Epidermal melanocyte (primary cell): ENCODE measurements at regions not wholly inside any gene's neighbourhood (a gene's known extent, or its start where the extent isn't known, plus 50 kb on each side); places are given as distances from the start of the nearest gene placed in this dataset.
A peak's percentile ranks its signal among the peaks of the same experiment; 100 is the strongest.
"Not testable (repeated sequence)": the region's sequence is repeated elsewhere in the genome, so short reads cannot be mapped to it uniquely, and the experiment has no call there.

Source experiments
- DNase-seq: peaks from one replicate; pipeline ENCODE4 v3.0.0; 2011; ENCODE audit warnings: low spot score; ENCODE audit not compliant: insufficient read length

DNA sequence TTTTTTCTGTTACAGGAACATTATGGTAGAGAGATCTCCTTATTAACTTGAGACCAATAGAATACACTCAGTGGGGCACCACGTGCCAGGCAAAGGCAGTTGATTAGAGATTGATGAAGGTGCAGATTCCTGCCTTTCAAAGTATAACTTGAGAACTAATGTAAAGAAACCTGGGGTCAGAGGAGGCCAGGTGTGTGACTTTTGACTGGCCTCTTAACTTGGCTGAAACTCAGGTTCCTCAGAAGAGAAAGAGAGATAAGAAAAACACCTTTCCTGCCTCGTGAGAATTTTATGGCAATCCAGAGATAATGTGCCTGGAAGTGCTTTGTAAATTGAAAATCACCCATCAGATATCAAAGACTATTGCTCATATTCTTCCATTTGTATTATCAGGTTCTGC is 110.7 kb upstream of the GZMB start:
- DNase-seq, result no peak

DNA sequence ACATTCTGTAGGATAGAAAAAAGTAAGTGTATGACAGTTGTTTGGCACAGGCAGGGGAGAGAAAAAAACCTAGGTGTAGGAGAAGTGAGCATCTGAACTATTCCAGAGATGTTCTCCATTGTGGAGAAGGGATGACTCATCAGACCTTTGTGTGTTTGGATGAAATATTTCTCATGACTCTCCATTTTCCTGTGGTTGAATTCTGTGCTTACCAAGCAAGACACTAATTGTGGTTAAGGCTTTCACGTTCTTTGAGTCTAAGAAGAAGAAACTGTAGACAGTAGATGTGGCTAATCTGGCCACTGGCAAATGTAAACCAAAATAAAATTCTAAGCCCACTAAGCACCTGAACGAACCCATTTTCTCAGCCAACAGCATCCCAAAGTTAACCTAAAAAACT is 107.9 kb upstream of the GZMB start:
- no peak for DNase-seq

DNA sequence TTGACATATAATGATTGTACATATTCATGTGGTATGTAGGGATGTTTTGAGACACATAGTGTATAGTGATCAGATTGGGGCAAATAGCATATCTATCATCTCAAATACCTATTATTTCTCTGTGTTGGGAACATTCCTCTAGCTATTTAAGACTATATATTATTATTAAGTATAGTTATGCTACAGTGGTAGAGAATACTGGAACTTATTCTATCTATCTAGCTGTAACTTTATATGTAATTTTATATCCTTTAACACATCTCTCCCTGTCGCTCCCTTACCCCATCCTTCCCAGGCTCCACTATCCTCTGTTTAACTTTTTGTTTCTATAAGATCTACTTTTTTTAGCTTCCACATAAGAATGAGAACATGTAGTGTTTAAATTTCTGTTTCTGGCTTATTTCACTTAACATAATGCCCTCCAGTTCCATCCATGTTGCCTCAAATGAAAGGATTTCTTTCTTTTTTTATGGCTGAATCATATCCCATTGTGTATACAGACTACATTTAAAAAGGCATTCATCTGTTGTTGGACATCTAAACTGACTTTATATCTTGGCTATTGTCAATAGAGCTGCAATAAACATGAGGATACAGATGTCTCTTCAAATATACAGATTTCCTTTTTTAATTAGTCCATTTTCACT is 102.1 kb upstream of the GZMB start:
- DNase-seq, result no peak

DNA sequence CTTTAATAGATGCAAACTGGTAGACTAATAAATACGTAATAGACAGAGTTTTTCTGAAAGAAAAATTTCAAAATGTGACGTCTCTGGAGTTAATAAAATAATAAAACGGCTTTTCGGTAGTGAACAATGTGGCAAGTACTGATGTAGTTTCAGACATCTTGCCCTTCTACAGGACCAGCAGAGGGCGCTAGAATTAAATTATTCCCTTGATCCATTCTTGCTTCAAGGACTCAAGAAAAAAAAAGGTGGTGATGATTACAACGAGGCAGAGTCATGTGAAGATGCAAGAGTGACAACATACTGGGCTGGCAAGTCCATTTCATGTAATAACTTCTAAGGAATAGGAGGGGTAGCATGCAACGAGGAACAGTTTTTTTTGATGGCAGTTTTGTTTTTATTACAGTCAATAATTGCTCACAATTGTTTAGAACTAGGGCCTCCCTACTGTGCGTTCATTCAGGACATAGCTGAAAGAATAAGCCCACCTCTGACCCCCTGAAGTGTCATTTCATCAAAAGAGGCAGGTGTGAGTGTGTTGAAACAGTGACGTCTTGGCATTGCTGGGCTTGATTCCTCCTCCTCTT is 101.0 kb upstream of the GZMB start:
- DNase-seq, result peak; percentile 37

DNA sequence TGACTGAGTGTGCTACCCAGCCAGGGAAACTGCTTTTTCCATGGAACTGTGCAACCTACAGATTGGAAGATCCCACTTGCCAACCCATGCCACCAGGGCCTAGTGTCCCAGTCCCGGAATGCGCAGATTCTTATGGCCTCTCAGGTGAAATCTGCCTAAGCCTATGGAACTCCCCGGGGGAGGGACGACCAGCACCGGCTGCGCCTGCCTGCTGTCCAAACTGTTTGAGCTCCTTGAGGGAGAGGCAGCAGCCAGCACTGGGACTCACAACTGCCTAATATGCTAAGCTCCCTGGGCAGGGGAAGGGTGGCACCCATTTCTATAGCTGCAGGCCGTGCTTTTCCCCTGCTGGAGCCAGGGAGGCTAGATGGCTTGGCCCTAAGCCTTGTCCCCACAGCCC is 92.5 kb upstream of the GZMB start:
- no peak for DNase-seq

DNA sequence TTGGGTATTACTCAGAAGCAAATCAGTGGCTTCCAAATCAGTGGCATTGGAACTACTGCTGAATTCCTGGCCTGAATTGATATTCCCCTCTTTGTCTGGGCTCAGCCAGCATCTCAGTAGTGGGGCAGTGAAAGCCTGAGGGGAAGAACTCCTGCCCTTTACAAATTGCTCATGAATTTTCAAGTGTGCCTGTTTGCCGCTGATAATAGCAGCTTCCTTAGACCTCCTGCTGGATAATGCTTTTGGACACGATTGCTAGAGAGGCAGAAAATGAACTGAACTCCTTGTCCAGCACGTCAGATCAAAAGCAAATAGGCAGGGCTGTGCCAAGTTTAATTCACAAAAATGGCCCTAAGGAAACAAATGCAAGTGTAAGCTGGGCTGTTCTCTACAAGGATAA is 91.3 kb upstream of the GZMB start:
- no peak for DNase-seq

DNA sequence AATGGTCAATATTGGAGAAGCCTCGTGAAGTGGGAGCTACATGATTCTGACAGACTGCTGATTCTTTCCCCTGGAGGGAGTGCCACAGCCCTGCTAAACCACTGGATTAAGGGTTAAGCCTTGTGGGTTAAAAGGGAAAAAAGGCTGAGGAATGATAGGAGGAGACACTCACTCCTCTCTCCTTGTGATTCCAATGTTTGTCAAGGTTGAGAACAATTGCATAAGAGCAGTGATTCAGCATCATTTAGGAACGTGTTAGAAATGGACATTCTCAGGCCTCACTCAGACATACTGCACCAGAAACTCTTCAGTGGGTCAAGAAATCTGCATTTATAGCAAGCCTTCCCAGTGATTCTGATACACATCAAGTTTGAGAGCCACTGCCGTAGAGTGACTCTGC is 87.8 kb upstream of the GZMB start:
- no peak for DNase-seq

DNA sequence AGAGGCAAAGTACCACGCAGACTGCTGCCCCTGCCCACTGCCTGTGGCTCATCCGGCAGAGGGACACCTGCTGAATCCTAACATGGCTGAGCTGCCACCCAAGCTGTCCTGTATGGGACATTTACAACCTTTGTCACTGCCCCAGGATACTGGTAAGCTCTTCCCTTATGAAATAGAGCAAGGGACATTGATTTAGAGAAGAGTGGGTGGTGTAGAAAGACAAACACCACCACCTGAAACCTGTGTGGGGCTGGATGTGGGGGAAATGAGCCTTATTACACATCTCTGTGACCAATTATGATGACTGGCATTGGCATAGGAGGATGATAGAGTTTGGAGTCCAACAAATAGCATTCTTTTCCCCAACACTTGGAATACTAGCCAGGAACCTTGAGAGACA is 81.2 kb upstream of the GZMB start:
- no peak for DNase-seq

DNA sequence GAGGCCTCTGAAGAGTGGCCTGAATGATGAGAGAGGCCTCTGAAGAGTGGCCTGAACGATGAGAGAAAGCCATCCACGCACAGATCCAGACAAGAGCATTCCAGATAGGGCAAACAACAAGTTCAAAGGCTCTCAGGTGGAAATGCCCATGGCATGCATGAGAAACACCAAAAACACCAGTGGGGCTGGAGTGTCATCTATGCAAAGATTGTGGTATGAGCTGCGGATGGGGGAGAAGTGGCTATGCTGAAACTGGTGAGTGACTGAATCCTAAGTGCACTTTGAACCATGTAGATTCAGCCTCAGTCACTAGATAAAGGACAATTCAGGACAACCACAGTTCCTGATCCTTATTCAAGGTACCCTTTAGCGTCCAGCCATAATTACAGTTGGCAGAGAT is 79.4 kb upstream of the GZMB start:
- DNase-seq, result no peak

DNA sequence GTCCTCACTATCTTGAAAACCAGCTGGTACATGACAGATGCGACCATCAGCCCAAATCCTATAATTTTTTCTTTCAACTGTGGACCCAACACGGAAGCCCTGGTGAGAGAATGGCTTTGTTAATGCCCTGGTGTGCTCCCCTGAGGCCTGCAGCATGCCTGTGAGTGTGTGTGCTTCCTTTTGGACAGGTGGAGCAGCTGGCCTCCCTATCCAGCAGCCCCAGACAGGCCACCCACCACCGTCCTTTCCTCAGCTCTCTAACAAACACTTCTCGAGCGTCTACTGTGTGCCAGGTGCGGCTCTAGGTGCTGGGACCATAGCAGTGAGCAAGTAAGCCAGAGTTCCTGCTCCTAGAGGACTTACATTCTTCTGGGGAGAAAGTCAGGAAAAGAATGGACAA is 78.9 kb upstream of the GZMB start:
- DNase-seq, result no peak

DNA sequence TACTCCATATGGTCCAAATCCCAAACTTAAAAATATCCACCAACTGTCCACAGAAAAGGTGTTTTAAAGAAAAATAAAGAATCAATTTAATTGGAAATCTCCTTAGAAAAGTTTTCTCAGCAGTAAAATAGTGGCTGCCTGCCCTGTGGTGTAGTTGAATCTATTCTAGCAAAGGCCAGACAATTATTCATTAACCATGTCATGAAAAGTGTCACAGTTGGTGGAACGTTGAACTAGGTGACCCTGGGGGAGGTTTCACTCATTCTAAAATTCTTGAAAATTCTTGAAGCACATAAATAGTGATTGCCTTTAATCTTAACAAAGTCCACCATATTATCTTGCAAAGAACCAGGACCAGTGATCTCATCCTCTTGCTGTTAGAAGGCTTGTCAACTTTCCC is 78.4 kb upstream of the GZMB start:
- DNase-seq, result no peak

DNA sequence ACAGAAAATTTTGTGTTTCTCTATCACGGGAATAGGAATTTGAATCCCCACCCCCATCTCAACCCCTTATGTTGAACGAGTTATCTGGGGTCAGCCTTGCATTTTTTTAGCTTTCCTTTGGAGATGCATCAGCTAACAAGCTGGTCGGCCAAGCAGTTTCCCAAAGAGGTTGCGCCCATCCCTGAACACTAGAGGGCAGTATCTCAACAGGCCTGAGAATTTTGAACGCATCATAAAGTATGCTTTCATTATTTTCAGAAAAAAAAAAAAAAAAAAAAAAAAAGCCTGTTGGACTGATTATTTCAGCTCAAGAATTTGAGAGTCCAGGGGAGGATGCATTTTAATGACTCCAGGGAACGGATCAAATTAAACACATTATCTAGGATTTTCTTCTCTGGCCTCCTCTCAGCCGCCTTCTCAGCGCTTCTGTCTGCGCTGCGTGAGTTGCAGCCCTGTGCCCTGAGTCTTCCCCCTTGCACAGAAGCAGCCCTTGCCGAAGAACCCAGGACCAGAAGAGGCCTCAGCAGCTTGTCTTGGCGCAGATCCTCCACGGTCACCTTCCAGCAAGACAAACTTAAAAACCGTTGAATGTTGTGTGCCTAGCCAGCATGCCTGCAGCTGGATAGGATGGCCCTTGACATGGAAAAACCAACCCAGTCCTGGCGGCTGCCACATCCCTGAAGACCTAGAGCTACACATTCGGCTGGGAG is 76.6 kb upstream of the GZMB start:
- DNase-seq, result peak; percentile 59

DNA sequence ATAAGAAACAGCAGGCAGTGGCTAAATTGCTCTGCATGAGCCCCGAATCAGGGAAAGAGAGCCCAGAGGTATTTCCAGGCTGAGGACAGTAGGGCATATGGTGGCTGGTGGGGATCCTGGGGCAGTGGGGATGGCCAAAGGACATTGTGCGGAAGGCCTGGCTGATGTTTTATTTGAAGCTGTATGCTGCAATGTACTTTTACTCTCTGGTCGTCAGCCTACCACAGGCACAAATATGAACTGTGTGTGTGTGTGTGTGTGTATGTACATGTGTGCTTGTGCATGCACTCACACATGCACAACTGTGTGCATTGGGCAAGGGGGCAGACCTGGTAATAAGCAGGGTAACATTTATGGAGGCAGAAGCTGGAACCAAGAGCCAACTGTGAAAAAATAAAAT is 74.7 kb upstream of the GZMB start:
- DNase-seq, result no peak

DNA sequence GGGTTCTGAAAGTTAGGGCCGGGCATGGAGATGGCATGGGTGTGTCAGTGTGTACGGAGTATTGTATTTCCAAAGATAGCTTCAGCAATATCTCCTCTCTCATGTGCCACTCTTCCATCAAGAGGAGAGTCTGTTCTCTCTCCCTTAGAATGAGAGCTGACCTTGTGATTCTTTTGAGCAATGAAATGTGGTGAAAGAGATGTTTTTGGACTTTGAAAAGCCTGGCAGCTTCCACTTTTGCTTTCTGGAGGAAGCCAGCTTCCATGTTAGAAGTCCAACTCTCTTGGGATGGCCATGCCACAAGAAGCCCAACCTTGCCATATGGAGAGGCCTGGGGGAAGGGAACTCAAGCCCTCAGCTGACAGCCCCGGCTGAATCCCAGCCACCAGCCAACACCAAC is 72.4 kb upstream of the GZMB start:
- no peak for DNase-seq

DNA sequence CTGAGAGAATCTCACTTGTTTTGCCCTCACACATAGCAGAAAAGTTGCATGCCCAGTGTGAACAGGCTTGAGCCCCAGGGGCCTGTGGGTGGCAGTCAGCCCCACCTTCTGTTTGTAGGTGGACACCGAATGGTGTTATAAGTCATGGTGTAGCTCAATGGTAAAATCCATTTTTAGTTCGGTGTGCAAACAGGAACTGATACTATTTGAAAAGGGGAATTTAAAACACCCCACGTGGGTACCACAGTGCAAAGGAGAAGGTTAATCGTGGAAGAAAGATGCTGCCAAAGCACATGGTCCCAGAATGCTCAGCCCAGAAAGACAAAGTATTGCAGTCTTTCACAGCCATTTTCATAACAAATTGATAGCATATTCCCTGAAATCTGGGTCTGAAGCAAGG is 71.8 kb upstream of the GZMB start:
- no peak for DNase-seq

DNA sequence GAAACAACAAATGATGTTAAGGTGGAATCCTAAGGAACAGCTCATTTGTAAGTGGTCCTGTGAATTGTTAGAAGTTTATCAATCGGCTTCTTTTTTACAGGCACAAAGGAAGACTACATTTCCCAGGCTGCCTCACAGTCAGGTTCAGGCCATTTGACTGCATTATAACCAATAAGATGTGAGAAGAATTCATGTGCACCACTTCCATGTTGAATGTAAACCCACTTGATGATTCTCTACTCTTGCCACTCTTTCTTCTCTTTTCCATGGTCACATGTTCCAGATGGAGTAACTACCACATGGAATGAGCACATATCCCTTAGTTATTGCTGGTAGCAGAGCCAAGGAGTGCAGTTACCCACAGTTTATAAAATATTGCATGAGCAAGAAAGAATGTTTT is 67.1 kb upstream of the GZMB start:
- DNase-seq, result no peak

DNA sequence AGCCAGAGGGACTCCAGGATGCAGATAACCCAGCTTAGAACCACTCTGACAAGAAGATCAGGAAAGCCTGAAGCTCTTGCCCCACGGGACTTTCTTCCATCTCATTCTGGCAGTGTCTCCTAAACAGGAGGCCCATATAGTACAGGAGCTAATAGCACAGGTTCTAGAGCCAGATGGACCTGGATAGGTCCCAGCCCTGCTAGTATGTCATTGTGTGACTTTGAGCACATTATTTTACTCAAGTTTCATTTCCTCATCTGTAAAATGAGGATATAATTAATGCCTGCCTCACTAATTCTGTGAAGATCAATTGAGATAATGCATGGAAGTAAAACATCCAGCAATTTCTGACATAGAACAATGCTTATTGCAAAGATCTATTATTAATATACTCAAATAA is 66.5 kb upstream of the GZMB start:
- no peak for DNase-seq

DNA sequence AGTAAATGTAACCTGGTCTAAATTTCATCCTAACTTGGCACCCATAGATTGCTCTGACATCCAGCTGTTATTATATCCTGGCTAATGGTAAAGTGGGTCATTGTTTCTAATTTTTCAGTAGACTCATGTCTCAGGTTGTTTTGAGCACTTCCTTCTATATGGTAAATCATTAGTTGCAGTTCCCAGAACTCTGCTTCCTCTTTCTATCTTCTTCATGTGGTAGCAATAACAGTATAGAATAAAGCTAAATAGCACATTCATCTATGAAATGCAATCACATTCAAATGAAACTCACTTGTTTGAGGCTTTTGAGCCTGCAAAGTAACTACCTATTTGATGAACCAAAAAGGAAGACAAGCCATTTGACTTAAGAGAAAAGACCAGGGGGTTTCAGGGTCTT is 65.1 kb upstream of the GZMB start:
- DNase-seq, result no peak

DNA sequence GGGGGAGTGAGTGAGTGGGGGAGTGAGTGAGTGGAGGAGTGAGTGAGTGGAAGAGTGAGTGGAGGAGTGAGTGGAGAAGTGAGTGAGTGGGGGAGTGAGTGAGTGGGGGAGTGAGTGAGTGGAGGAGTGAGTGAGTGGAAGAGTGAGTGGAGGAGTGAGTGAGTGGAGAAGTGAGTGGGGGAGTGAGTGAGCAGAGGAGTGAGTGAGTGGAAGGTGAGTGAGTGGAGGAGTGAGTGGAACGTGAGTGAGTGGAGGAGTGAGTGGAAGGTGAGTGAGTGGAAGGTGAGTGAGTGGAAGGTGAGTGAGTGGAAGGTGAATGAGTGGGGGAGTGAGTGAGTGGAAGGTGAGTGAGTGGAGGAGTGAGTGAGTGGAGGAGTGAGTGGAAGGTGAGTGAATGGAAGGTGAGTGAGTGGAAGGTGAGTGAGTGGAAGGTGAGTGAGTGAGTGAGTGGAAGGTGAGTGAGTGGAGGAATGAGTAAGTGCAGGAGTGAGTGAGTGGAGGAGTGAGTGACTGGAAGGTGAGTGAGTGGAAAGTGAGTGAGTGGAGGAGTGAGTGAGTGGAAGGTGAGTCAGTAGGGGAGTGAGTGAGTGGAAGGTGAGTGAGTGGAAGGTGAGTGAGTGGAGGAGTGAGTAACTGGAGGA is 62.4 kb upstream of the GZMB start:
- not testable (repeated sequence) for DNase-seq

DNA sequence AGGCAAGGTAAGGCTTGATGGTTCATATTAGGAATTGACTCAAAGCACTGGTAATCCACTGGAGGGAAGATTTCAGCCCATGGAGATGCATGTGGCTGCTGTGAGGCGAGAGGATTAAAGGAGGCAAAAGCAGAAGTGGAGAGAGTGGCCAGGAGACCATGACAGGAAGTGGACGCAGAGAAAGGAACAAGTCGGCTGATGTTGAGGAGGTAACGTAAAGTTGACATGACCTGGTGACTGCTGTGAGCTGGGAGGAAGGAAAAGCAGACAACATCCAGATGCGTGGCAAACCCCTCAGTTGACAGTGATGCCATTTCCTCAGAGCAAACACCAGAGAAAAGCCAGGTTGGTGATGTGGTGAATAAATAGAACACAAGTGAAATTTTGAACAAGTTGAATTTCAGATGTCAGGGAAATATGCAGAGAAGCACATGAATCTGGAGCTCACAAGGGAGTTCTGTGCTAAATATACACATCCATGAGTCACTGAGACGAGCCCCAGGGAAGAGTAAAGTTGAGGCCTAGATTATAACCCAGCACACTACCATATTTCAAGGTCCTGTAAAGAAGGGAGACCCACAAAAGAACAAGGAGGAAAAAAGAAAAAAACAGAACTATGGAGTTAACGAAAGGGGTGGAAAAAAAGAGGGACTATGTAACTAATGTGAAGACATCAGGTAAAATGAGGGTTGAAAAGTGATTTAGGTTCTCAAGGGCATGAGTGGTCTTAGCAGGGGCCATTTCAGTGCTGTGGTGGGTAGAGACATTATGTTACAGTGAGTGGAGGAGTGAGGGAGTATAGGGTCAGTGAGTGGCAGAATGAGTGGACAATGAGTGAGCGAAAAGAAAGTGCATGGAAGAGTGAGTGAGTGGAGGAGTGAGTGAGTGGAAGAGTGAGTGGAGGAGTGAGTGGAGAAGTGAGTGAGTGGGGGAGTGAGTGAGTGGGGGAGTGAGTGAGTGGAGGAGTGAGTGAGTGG is 61.6 kb upstream of the GZMB start:
- no peak for DNase-seq

DNA sequence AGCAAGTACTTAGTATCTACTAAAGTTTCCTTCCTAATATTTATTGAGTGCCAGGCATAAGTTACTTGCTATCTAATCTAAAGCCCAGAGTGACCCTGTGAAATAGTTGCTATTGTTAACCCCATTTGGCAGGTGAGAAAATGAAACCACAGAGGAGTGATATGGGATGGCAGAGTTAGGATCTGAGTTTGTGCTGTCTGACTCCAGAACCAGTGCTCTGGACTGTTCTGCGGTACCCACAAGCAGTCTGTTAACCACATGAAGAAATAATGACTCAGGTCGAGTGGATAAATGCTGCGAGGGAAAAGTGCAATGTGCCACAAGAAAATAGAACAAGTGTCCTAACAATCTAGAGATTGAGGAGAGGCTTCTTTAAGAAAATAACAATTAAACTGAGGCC is 60.7 kb upstream of the GZMB start:
- DNase-seq, result no peak

DNA sequence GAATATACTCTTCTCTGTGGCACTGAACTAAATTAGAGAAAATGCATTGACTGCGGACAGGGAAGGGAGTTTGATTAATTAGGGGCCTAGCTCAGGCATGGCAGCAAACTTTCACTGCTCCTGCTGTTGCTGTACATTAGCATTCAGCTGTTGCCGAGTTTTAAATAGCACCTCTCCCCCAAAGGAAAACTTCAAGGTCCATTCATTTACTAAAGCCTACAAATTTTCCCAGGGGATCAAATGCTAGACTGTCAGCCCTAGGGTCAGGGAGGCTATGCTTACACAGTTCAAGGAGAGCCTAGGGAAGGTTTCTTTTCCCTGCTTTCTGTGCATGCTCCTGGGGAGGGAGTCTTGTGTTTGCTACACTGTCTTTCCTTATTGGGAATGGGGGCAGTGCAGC is 60.0 kb upstream of the GZMB start:
- no peak for DNase-seq
